ENCODE measurements at regions not wholly inside any gene's neighbourhood (a gene's known extent, or its start where the extent isn't known, plus 50 kb on each side); places are given as distances from the start of the nearest gene placed in this dataset.

GRCh38 chr5:86115164-86115563 is 502.6 kb upstream of the COX7C start:
- intact Hi-C loops (cut with micrococcal nuclease; ENCODE audit: unreplicated experiment) = no loop called here
- DNase-seq (ENCODE audit: low spot score) = no peak
- TF ChIP-seq CTCF (conservative IDR thresholded peaks at IDR 0.05; ENCODE audit: low read depth, low read length) = no peak
- no peak for TF ChIP-seq EZH2 (IDR thresholded peaks at IDR 0.05; ENCODE audit: borderline replicate concordance, low read depth, low read length, poor library complexity, severe bottlenecking)
- Histone ChIP-seq H3K4me3 (ENCODE audit: low read depth, low read length, poor library complexity, severe bottlenecking) (no peak overlapping the region), H3K27ac (ENCODE audit: low read depth, low read length, poor library complexity, severe bottlenecking) (no peak overlapping the region), H3K9me3 (ENCODE audit: low read depth, low read length, poor library complexity, severe bottlenecking) (no peaks in the 10 kb centered on the region), H3K36me3 (ENCODE audit: insufficient read depth, low read length, poor library complexity, severe bottlenecking) (no peaks in the 10 kb centered on the region), H3K27me3 (replicated peaks; ENCODE audit: insufficient read depth, low read depth, low read length, poor library complexity) (no peaks in the 10 kb centered on the region), H3K4me1 (ENCODE audit: insufficient read depth, low read length, poor library complexity, severe bottlenecking) (no peaks in the 10 kb centered on the region)
- POLR2A ChIA-PET (ENCODE audit: low non-redundant PET) = no interaction called here
- CTCF ChIA-PET = no interaction called here
- BruUV-seq (replicated peaks) = no TSS peak

- BruUV-seq (replicated peaks) = no TSS peak
- Histone ChIP-seq H3K9me3 (ENCODE audit: low read depth, low read length, poor library complexity, severe bottlenecking) (no peaks in the 10 kb centered on the region), H3K27me3 (replicated peaks; ENCODE audit: insufficient read depth, low read depth, low read length, poor library complexity) (no peaks in the 10 kb centered on the region), H3K4me3 (ENCODE audit: low read depth, low read length, poor library complexity, severe bottlenecking) (no peak overlapping the region), H3K27ac (ENCODE audit: low read depth, low read length, poor library complexity, severe bottlenecking) (no peak overlapping the region), H3K36me3 (ENCODE audit: insufficient read depth, low read length, poor library complexity, severe bottlenecking) (no peaks in the 10 kb centered on the region), H3K4me1 (ENCODE audit: insufficient read depth, low read length, poor library complexity, severe bottlenecking) (no peaks in the 10 kb centered on the region)
- no peak for DNase-seq (ENCODE audit: low spot score)
- ChIA-PET POLR2A (ENCODE audit: low non-redundant PET) (no interaction called here), CTCF (no interaction called here)
- TF ChIP-seq CTCF (conservative IDR thresholded peaks at IDR 0.05; ENCODE audit: low read depth, low read length) = peak; percentile 33; the same call in 1 of the 2 replicates
- no peak for TF ChIP-seq EZH2 (IDR thresholded peaks at IDR 0.05; ENCODE audit: borderline replicate concordance, low read depth, low read length, poor library complexity, severe bottlenecking)
- intact Hi-C loops (cut with micrococcal nuclease; ENCODE audit: unreplicated experiment) = no loop called here
These were observed 499.2 kb upstream of the COX7C start for GRCh38 chr5:86118542-86118941.

- Histone ChIP-seq H3K9me3 (ENCODE audit: low read depth, low read length, poor library complexity, severe bottlenecking) (no peaks in the 10 kb centered on the region), H3K27ac (ENCODE audit: low read depth, low read length, poor library complexity, severe bottlenecking) (no peak overlapping the region), H3K36me3 (ENCODE audit: insufficient read depth, low read length, poor library complexity, severe bottlenecking) (no peaks in the 10 kb centered on the region), H3K27me3 (replicated peaks; ENCODE audit: insufficient read depth, low read depth, low read length, poor library complexity) (no peaks in the 10 kb centered on the region), H3K4me1 (ENCODE audit: insufficient read depth, low read length, poor library complexity, severe bottlenecking) (no peaks in the 10 kb centered on the region), H3K4me3 (ENCODE audit: low read depth, low read length, poor library complexity, severe bottlenecking) (no peak overlapping the region)
- DNase-seq (ENCODE audit: low spot score) = no peak
- no peak for TF ChIP-seq CTCF (conservative IDR thresholded peaks at IDR 0.05; ENCODE audit: low read depth, low read length)
- TF ChIP-seq EZH2 (IDR thresholded peaks at IDR 0.05; ENCODE audit: borderline replicate concordance, low read depth, low read length, poor library complexity, severe bottlenecking) = no peak
- ChIA-PET POLR2A (ENCODE audit: low non-redundant PET) (no interaction called here), CTCF (no interaction called here)
- BruUV-seq (replicated peaks) = no TSS peak
- intact Hi-C loops (cut with micrococcal nuclease; ENCODE audit: unreplicated experiment) = no loop called here
These were observed 493.4 kb upstream of the COX7C start for GRCh38 chr5:86124333-86124732.

Data from A673 (cell line).